ENCODE measurements at regions not wholly inside any gene's neighbourhood (a gene's known extent, or its start where the extent isn't known, plus 50 kb on each side); places are given as distances from the start of the nearest gene placed in this dataset.

DNA sequence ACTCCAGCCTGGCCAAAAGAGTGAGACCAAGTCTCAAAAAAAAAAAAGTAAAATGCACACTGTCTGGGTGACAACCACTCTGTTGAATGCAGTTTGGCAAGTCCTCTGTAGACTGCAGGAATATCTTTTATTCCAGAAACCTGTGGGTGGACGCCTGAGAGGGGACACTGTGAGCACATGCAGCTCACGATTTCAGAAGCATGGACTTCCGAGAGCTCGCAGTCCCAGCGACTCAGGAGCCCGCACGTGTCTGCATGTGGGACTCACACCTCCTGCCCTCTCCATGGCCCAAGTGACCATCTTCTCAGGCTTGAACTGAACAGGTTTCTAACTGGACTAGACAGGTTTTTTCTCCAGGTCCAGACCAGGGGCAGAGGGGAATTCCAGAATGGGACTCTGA is 388.6 kb upstream of the IRX2 start:
- TF ChIP-seq, protein P1, sequence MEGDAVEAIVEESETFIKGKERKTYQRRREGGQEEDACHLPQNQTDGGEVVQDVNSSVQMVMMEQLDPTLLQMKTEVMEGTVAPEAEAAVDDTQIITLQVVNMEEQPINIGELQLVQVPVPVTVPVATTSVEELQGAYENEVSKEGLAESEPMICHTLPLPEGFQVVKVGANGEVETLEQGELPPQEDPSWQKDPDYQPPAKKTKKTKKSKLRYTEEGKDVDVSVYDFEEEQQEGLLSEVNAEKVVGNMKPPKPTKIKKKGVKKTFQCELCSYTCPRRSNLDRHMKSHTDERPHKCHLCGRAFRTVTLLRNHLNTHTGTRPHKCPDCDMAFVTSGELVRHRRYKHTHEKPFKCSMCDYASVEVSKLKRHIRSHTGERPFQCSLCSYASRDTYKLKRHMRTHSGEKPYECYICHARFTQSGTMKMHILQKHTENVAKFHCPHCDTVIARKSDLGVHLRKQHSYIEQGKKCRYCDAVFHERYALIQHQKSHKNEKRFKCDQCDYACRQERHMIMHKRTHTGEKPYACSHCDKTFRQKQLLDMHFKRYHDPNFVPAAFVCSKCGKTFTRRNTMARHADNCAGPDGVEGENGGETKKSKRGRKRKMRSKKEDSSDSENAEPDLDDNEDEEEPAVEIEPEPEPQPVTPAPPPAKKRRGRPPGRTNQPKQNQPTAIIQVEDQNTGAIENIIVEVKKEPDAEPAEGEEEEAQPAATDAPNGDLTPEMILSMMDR (conservative IDR thresholded peaks at IDR 0.05; ENCODE audit: low read depth in 2 of 2), result no peak
- TF ChIP-seq POLR2AphosphoS5 (IDR thresholded peaks at IDR 0.05; ENCODE audit: low read depth) (no peak), EZH2phosphoT487 (IDR thresholded peaks at IDR 0.05; ENCODE audit: unreplicated experiment) (no peak), EZH2 (IDR thresholded peaks at IDR 0.05; ENCODE audit: low read depth, unreplicated experiment) (no peak)
